PC-3 (cell line): ENCODE measurements at regions not wholly inside any gene's neighbourhood (a gene's known extent, or its start where the extent isn't known, plus 50 kb on each side); places are given as distances from the start of the nearest gene placed in this dataset.

Source experiments
- EZH2 ChIP-seq: fragments of 300-600 bp; sonication (generic); IDR thresholded peaks from one replicate; pipeline ENCODE4 v1.6.1; 2017; ENCODE audit warnings: antibody characterized with exemption, mild to moderate bottlenecking, low read length; ENCODE audit not compliant: unreplicated experiment
- EZH2phosphoT487 ChIP-seq: fragments of 300-600 bp; sonication (generic); IDR thresholded peaks from 2 replicates; pipeline ENCODE4 v1.6.1; 2018; ENCODE audit warnings: mild to moderate bottlenecking, antibody characterized with exemption, low read length, borderline replicate concordance
- TF ChIP-seq, protein P1 (sequence below): fragments of 300-600 bp; sonication (generic); conservative IDR thresholded peaks from 2 replicates; pipeline ENCODE4 v1.5.1; 2017; ENCODE audit warnings: antibody characterized with exemption, low read depth, mild to moderate bottlenecking, low read length

GRCh38 chr19:31513841-31514240 lies 164.6 kb upstream of the TSHZ3 start:
- TF ChIP-seq, protein P1, sequence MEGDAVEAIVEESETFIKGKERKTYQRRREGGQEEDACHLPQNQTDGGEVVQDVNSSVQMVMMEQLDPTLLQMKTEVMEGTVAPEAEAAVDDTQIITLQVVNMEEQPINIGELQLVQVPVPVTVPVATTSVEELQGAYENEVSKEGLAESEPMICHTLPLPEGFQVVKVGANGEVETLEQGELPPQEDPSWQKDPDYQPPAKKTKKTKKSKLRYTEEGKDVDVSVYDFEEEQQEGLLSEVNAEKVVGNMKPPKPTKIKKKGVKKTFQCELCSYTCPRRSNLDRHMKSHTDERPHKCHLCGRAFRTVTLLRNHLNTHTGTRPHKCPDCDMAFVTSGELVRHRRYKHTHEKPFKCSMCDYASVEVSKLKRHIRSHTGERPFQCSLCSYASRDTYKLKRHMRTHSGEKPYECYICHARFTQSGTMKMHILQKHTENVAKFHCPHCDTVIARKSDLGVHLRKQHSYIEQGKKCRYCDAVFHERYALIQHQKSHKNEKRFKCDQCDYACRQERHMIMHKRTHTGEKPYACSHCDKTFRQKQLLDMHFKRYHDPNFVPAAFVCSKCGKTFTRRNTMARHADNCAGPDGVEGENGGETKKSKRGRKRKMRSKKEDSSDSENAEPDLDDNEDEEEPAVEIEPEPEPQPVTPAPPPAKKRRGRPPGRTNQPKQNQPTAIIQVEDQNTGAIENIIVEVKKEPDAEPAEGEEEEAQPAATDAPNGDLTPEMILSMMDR = no peak
- TF ChIP-seq EZH2phosphoT487 (no peak), EZH2 (no peak)
